ENCODE measurements at regions not wholly inside any gene's neighbourhood (a gene's known extent, or its start where the extent isn't known, plus 50 kb on each side); places are given as distances from the start of the nearest gene placed in this dataset.
"Not testable (repeated sequence)": the region's sequence is repeated elsewhere in the genome, so short reads cannot be mapped to it uniquely, and the experiment has no call there.

DNA sequence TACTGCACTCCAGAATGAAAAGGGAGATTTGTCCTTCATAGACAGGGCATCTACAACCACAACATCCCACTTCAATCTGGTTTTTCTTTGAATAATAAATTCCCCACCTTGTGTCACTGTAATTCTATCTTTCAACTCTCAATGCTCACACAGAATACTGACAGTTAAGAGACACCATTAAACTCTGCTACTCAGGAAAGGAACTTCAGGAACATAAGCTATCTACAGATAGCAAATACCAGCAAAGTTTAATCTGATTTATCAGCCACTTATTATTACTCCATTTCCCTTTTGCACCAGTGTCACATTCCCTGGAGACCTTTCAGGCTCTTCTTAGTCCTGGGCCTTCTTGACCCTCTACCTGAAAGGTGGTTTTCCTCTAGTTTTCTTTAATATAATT, 152.0 kb upstream of the LPP start:
- no peak for DNase-seq (ENCODE audit: low read depth, low spot score)
- H3K4me3 ChIP-seq (ENCODE audit: low read length) = no peak overlapping the region

DNA sequence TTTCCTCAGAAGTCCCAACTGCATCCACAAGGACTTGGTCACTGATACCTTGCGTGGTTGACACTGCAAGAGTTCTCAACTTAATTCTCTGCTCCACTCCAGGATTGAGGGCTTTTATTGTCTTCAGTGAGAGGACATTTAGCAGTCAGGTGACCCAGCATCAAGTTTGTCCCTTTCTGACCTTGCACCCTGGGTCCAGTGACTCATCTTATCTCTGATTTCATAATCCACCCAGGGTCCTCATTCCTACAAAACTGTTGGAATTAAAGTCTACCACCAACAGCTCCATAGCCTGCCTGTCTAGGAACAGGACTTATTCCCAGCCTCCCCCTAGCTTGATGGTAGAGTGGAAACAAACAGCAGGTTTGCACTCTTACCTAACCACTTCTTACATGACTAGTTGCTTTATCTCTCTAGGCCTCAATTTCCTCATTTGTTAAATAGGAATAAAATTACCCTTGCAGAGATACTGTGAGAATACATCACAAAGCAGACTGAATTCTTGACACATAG, 151.3 kb upstream of the LPP start:
- H3K4me3 ChIP-seq (ENCODE audit: low read length) = no peak overlapping the region
- DNase-seq (ENCODE audit: low read depth, low spot score) = no peak

DNA sequence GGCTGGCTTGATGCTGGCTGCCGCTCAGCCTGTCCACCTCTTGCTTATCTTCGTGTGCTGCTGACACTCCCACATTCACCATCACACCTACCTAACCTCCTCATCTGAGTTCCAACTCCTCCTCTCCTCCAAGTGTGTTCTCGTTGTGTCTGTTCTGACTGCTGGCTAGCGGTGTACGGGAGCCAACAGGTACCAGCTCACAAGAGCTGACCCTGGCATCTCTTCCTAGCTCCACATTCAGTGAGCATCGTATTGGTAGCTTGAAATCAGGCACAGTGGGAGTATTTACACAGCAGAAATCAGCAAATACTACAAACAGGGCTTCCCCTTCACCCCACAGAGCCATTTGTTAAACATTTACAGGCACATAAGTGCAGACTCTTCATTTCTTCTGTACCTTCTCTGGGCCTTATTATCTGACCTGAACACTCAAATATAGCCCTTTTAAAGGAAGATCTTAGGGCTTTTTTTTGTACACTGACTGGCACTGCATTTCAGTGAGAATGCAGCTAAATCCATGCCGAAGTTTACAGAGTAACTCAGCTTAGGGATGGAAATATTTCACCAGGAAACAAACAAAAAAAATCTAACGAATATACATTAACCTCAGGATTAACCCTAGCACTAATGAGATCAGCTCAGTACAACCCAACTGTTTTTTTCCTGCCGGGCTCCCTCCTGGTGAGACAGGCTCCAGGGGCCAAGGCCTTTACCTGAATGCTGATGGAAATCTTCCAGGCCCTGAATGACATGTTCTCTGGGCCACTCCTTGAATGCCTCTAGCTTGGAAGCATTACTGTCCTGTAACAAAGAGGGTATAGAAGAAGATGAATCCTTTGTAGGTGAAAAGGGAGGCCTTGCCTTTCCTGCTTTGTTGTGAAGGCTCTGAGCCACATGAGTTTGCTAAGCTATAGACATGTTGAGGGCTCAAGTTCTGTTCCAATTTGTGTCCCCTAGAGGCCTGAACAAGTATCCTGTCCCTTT, 150.5 kb upstream of the LPP start:
- no peak for DNase-seq (ENCODE audit: low read depth, low spot score)
- no peak overlapping the region for H3K4me3 ChIP-seq (ENCODE audit: low read length)

DNA sequence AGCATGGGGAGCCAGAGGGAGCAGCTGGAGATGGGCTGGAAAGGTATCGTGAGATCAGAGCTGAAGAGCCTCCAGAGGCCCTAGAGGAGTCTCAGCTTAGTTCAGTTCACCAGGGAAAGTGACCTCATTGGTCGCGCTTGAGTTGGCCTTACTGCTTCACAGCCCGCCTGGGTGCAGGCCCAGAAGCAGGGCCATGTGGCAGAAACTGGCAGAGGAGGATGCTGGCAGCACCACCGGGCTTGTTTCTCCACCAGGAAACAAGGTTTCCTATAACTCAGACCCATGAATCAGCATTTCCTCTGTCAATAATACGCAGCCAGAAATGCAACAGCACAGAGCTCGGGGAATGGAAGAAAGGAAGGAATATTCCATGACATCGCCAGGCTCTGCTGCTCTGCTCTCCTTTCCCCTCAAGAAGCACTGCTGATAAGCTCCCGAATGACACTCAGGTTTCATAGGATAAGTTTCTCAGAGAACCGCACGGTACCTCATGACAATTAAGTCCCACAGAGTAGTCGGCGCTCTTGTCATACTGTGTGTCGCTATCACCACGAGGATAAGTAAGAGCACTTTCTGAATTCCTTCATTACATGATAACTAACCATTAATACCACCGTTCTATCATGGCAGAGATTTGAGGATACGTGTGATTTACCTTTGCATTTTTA, 147.1 kb upstream of the LPP start:
- no peak overlapping the region for H3K4me3 ChIP-seq (ENCODE audit: low read length)
- DNase-seq (ENCODE audit: low read depth, low spot score) = no peak

DNA sequence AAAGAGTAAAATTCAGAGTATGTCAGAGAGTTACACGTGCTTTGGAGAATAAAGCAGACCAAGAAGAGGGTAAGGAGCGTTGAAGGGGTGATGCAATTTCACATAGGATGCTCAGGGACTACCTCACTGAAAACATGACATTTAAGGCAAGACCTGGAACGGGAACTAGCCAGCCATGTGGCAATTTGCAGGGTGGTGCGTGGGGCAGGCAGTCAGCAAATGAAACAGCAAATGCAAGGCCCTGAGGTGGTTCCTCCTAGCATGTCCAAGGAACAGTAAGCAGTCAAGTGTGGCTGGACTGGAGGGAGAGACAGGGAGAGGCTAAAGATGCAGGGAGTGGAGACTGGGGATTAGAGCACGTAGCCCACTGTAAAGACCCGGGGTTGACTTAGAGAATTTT, 146.1 kb upstream of the LPP start:
- no peak overlapping the region for H3K4me3 ChIP-seq (ENCODE audit: low read length)
- DNase-seq (ENCODE audit: low read depth, low spot score) = no peak

DNA sequence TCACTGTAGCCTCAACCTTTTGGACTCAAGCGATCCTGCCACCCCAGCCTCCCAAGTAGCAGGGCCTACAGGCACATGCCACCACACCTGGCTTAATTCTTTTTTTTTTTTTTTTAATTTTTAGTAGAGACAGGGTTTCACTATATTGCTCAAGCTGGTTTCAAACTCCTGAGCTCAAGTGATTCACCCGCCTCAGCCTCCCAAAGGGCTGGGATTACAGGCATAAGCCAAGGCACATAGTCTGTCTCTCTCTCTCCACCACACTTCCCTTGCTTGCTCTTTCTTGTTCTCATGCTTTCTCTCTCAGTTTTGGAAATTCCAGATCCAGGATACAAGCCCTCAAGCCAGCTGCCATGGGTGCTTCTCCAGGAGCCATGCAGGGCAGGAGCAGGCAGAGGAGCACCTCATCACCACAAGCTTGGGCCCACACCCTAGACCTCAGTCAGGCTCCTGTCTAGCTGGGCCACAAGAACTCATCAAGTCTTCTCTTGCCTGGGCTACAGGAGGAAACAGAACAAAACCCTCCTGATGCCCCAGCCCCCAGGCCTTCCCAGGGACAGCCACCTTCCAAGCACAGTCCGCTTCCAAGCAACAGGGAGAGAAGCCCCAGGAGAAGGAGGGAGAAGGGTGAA, 145.3 kb upstream of the LPP start:
- no peak for DNase-seq (ENCODE audit: low read depth, low spot score)
- no peak overlapping the region for H3K4me3 ChIP-seq (ENCODE audit: low read length)

DNA sequence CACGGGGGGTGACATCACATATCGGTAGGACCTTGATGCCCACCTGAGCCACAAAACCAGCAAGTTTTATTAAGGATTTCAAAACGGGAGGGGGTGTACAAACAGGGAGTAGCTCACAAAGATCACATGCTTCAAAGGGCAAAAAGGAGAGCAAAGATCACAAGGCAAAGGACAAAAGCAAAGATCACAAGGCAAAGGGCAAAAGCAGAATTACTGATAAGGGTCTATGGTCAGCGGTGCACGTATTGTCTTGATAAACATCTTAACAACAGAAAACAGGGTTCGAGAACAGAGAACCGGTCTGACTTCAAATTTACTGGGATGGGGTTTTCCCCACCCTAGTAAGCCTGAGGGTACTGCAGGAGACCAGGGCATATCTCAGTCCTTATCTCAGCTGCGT, 143.5 kb upstream of the LPP start:
- no peak for DNase-seq (ENCODE audit: low read depth, low spot score)

DNA sequence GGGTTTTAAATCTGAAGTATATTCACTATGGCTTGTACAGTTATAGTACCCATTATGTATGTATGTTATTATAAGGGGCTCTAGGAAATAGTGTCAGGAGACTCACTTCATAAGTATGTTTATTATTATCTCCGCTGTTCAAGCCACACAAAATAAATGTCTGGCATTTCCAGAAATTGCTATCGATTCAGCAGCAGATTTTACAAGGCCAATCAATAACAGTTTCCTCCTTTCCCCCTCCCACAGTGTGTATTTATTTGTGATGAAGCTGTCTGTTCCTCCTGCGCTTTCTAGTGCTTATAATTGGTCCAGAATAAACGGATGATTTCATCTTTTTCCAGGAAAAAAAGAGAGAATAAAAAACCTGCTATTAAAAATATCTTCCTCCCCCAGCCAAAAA, 134.2 kb upstream of the LPP start:
- H3K4me3 ChIP-seq (ENCODE audit: low read length) = no peak overlapping the region
- no peak for DNase-seq (ENCODE audit: low read depth, low spot score)

More for the DNA sequence above, 143.5 kb upstream of the LPP start:
- no peak overlapping the region for H3K4me3 ChIP-seq (ENCODE audit: low read length)

DNA sequence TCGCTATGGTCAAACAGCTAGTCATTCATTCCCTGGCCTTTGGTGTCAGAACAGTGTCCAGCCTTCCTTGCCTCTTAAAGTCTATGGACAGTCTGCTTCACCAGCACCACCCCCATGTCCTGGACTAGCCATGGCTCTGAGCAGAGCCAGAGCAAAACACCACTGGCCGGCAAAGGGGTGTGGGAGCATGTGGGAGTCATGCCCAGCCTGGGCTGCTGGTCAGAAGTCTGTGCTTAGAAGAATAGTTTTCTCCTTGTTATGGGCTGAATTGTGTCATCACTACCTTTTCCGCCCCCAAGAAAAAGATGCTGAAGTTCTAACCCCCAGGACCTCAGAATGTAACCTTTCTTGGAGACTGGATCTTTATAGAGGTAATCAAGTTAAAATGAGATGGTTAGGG, 132.9 kb upstream of the LPP start:
- H3K4me3 ChIP-seq (ENCODE audit: low read length) = no peak overlapping the region
- no peak for DNase-seq (ENCODE audit: low read depth, low spot score)

DNA sequence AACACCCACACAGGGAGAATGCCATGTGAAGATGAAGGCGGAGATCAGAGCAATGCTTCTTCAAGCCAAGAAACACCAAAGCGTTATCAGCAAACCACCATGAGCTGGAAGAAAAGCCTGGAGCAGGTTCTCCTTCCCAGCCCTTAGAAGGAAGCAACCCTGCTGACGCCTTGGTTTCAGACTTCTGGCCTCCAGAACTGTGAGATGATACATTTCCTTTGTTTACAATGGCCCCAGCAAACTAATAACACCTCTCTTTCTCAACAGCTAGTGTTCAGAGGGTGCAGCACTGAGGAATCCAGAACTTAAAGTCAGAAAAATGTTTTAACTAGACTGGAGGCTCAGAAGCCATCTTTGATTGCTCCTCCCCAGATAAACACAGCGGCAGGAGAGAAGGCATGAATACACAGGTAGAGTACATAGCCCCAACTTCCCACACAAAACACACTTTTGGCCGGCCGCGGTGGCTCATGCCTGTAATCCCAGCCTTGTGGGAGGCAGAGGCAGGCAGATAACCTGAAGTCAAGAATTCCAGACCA, 132.4 kb upstream of the LPP start:
- no peak overlapping the region for H3K4me3 ChIP-seq (ENCODE audit: low read length)
- no peak for DNase-seq (ENCODE audit: low read depth, low spot score)

DNA sequence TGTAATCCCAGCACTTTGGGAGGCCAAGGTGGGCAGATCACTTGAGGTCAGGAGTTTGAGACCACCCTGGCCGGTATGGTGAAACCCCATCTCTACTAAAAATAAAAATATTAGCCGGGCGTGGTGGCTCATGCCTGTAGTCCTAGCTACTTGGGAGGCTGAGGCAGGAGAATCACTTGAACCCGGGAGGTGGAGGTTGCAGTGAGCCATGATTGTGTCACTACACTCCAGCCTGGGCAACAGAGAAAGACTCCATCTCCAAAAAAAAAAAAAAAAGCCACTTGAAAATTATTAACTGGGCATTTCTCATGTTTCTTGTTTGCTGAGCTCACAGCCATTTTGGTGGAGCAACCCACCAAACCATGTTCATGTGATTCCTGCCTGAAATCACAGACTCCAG, 131.1 kb upstream of the LPP start:
- H3K4me3 ChIP-seq (ENCODE audit: low read length); DNase-seq (ENCODE audit: low read depth, low spot score): not testable (repeated sequence)

DNA sequence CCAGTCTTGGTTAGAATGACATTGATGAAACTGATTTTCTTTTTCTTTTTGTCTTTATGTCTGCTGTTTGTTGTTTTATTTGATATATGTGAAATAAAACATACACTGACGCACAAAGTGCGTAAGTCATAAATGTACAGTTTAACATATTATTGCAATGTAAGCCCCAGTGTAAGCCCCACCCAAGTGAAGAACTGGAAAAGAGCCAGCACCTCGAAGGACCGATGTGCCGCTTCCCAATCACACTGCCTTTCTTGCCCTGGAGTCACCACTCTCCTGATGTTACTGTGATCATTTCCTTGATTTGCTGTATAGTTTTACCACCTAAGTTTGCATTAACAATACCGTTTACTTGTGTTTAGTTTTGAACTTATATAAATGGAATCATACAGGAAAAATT, 128.4 kb upstream of the LPP start:
- H3K4me3 ChIP-seq (ENCODE audit: low read length) = no peak overlapping the region
- no peak for DNase-seq (ENCODE audit: low read depth, low spot score)

DNA sequence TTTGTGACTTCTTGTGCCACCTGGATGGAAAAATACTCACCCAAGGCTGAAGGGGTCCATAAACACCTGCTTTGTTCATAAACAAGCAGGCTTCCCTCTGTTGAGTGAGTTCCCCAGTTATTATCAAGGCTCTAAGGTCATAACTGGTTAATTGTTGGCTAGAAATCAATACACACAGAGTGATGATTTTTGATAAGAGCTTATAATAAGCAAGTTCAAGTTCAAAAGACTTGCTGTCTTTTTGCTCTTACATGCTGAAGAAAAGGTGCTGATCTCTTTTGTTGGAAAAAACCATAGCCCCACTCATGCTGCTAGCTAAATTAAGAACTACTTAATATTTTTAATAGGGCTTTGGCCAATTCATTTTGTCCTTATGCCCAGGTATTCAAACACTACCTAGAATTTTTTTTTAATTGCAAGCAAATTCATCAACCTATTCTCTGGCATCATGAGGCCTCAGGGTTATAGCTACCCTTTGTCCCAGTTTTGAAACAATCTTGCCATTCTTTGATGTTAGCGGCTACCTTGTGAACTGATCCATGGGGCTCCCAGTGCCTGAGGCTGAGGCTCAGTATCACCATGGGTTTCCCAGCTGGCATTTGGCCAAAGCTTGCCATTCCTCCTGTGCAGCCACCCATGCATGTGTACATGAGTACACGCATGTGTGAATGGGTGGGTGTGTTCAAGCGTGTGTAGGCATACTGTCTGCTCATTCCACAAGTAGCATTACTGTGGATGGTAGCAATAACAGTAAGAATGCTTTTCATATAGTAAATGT, 127.6 kb upstream of the LPP start:
- no peak for DNase-seq (ENCODE audit: low read depth, low spot score)

DNA sequence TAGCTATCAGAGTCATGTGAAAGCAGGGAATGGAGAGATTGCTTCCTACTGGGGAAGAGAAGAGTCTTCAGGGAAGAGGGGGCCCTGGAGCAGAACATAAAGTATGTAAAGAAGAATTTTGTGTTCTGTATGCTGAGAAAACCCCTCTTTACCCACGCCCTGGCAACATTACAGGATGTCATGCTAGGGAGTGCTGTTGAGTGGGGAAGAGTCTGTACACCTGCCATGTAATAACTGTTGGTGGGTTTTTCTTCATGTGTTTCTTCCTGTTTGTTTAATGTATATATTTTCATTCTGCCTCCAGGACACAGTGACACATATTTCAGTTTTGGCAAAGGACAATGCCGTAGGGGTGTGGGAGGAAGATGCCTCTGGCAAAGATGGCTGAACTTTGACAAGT, 122.8 kb upstream of the LPP start:
- no peak overlapping the region for H3K4me3 ChIP-seq (ENCODE audit: low read length)
- DNase-seq (ENCODE audit: low read depth, low spot score) = peak; percentile 65

More for the DNA sequence above, 127.6 kb upstream of the LPP start:
- no peak overlapping the region for H3K4me3 ChIP-seq (ENCODE audit: low read length)

DNA sequence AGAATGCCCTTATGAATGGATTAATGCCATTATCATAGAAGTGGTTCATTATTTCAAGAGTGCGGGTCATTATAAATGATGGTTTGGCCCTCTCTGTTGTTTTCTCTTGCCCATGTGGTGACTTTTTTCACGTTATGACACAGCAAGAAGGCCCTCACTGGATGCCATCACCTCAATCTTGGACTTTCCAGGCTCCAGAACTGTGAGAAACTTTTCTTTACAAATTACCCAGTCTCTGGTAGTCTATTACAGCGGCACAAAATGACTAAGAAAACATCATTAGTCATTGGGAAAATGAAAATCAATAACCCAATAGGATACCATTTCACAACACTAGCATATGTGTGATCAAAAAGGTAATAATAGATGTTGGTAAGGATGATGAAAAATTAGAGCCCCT, 119.0 kb upstream of the LPP start:
- no peak for DNase-seq (ENCODE audit: low read depth, low spot score)
- no peak overlapping the region for H3K4me3 ChIP-seq (ENCODE audit: low read length)

DNA sequence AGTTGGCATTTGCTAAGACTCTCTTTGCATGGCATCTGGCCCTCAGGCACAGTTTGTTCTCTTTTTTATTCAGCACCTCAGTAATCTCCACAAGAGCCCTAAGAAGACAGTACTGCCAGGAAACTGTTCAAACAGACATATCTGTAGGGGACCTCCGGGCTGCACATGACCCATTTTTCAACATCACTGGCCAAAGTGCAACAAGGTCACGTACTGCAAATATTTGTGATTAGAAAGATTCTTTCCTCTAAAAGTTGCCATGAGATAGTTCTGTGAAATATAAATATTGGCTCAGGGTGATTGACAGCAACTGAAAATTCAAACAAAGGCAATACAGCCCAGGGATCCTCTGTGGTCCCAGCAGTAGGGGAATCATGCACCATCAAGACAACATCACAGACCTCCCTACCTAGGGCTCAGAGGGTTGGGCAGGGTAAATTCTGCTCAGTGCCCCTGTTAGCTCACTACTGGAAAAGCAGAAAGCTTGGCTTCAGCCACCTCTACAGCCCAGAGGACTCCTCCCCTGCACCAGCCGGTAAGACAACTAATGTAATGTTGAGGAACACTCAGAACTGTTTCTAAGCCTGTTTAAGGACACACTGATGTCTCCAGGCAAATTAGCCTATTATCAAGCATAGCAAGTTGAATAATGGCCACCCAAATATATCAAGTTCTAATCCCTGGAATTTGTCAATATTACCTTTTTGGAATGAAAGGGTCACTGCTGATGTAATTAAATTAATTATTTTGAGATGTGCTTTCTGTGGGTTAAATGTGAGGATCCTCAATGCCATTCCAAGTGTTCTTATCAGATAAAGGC, 117.4 kb upstream of the LPP start:
- no peak for DNase-seq (ENCODE audit: low read depth, low spot score)
- H3K4me3 ChIP-seq (ENCODE audit: low read length) = no peak overlapping the region

DNA sequence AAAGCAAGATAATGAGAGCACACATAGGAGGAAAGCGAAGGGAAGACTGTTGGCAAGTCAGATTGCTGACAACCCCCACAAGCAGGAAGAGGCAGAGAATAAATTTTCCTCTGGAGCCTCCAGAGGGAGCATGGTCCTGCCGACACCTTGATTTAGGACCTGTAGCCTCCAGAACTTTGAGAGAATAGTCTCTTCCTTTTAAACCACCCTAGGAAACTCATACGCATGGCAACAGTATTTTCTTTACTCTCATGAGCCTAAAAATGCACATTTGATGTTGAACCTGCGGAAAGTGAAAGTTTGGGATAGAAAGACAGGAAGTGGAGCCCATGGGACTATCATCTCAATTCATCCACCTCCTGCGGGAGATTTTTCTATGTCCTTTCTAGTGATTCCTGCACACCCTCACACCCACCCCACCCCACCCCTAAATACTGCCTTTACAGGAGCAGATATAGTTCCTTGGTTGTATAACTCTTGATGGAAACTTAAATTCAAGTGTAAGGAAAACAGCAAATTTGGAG, 116.7 kb upstream of the LPP start:
- no peak overlapping the region for H3K4me3 ChIP-seq (ENCODE audit: low read length)
- no peak for DNase-seq (ENCODE audit: low read depth, low spot score)
